Endometrium (tissue), 2 donors: ENCODE measurements at regions not wholly inside any gene's neighbourhood (a gene's known extent, or its start where the extent isn't known, plus 50 kb on each side); places are given as distances from the start of the nearest gene placed in this dataset.
"Not testable (repeated sequence)": the region's sequence is repeated elsewhere in the genome, so short reads cannot be mapped to it uniquely, and the experiment has no call there.

ENCODE experiments used
- FAIRE-seq: peaks from 2 replicates; lab custom pipeline; 2012; peaks lifted over from hg19 to GRCh38; lab: Jason Lieb, UNC
- donor health status: control.
- donor health status: control.

DNA sequence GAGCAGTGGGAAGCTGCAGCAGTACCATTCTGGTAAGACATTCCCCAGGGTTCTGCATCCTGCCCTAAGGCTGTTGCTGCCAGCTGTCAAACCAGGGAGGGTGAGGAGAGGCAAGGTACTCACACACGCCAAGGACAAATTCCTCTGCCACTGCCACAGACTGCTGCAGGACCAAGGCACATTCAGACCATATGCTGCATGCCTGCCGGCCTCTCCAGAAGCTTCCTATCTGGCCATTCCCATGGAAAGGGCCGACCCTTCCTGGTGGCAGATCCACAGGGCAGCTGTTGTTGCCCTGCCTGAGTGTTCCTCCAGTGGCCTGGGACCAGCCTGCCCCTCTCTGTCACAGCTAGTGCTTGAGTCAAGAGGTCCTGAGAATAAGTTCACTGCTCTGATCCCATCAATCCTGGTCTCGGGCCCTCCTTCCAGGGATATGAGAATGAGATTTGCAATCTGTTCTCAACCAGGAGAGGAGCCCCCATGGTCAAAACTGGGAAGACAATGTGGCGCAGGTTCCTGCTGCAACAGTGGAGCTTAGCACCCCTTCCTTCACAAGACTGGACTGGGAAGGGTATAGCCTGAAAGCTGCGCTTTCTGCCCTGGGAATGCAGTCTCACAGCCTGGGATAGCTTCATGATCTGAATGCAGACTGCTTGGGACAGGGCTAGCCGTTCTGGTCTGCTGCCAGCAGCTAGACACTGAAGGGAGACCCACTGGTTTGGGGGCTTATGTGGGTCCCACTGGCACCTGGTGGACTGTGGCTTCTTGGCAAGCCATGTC is 342.5 kb upstream of the NDST3 start:
- FAIRE-seq, result no peak

DNA sequence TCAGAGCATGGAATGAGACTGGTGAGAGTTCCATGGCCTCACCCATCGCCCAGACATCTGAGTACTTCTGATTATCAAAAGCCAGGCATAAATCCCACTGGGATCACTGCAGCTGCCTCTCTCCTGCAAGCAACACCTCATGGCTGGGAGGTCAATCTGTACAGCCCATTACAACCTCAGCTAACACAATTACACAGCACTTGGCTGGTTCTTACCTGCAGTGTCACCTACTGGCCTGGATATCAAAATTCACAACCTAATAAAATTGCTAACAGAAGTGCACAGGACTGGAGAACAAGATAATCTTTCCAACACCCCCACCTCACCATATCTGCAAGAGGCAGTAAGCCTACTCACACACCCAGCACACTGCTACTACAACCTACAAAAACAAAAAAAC is 341.7 kb upstream of the NDST3 start:
- FAIRE-seq, result no peak

GRCh38 chr4:117699595-117699994 is 334.7 kb upstream of the NDST3 start:
- FAIRE-seq, result no peak

DNA sequence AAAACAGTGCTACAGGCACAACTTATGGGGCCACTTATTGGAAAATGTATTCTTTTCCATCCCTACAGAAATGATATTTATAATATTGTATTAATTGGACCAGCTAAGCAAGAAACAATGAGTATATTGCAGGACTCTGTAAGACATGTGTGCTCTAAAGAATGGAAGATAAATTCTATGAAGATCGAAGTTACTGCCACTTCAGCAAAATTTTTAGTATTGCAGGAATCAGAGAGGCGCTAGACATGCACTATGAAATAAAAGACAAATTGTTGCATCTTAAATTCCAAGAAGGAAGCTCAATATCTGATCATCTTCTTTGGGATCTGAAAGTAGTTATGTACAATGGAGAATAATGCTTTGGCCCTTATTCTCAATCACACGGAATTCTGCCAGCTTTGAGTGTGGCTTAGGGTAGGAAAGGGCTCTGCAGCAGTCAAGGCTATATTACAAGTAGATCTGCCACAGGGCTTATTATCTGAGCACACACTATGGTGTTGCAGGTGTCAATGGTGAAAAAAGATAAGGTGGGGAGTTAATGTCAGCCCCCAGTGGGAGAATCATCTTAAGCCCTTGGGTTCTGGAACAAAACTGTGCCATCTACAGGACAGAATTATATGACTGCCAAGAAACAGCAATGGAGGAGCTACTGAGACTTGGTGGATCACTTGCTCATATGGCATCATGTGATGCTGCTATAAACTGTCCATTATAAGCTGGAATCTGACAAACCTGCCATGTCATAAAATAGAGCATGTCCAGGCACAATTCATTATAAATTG is 334.0 kb upstream of the NDST3 start:
- FAIRE-seq, result no peak

DNA sequence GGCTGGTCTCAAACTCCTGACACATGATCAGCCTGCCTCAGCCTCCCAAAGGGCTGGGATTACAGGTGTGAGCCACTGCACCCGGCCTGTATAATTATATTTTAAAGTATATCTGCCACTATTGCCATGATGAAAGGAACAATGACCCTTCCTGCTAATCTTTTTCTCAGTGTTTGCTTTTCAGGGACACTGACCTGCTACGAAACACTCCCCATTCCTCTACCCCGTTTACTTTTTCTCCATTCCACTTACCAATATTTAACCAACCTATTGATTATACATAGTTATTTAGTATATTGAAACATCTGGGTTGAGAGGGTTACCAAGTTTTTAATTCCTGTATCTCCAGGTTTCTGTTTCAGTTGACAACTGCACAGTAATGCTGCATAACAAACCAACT is 331.9 kb upstream of the NDST3 start:
- FAIRE-seq, result no peak

DNA sequence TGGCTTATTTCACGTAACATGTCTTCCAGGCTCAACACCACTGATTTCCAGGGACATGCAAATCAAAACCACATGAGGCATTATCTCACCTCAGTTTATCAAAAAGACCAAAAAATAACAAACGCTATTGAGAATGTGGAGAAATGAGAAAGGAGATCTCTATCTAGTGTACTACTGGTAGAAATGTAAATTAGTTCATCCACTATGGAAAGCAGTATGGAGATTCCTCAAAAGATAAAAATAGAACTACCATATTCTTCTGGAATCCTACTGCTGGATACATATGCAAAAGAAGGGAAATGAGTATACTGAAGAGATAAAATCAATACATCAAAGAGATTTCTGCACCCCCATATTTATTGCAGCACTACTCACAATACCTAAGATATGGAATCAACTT is 329.6 kb upstream of the NDST3 start:
- no peak for FAIRE-seq

- no peak for FAIRE-seq
Measured at GRCh38 chr4:117740736-117741135, 293.6 kb upstream of the NDST3 start.

DNA sequence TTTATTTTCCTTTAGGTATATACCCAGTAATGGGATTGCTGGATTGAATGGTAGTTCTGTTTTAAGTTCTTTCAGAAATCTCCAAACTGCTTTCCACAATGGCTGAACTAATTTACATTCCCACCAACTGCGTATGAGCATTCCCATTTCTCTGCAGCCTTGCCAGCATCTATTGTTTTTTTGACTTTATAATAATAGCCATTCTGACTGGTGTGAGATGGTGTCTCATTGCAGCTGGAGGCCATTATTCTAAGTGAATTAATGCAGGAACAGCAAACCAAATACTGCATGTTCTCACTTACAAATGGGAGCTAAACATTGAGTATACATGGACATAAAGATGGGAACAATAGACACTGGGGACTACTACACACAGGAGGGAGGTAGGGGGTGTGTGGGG is 288.9 kb upstream of the NDST3 start:
- FAIRE-seq, result not testable (repeated sequence)

GRCh38 chr4:117755438-117755837 is 278.8 kb upstream of the NDST3 start:
- no peak for FAIRE-seq

DNA sequence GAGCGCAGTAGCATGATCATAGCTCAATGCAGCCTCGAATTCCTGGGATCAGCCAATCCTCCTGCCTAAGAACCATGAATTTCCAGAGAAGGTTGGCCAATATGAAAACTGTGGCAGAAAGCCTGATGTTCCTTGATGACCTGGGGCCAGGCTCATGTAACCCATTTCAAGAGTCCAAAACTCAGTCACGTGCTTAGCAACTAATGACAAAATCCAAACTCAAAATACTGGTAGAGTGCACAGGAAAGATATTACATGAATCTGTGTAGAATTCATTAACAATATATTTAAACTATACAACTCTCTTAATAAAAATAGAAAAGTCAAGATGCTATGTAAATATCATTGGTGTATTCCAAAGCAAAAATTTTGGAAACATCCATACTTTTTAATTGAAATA is 265.7 kb upstream of the NDST3 start:
- no peak for FAIRE-seq

DNA sequence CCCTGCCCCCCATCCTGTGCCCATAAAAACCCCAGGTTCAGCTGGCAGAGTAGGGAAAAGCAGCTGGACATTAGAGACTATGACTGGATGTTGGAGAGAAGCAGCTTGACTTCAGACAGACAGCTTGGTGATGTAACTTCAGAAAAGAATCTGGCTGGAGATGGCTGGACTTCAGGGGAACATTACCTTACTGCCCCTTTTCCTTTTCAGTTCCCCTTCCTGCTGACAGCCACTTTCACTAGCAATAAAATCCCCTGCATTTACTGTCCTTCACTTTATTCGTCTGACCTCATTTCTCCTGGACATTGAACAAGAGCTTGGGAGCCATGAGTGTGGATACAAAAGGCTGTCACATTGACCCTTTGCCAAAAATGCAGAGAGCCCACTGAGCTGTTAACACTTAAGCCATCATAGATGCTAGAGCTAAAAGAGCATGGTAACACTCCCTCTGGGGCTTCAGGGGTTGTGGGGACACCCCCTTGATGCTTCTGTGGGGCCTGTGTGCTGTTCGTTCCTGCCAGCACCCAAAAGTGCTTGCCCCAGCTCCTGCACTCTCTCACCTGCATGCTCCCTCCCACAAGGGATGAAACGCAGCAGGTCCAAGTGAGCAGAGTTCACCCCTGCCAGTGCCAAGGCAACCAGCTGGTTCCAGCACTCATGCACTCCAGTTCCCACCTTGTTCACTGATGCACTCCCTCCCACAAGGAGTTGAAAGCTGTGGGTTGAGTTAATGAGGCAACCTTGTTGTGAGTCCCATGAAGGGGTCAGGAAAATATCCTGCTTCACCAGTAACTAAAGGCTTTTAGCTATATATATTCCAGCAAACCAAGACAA is 263.8 kb upstream of the NDST3 start:
- no peak for FAIRE-seq

DNA sequence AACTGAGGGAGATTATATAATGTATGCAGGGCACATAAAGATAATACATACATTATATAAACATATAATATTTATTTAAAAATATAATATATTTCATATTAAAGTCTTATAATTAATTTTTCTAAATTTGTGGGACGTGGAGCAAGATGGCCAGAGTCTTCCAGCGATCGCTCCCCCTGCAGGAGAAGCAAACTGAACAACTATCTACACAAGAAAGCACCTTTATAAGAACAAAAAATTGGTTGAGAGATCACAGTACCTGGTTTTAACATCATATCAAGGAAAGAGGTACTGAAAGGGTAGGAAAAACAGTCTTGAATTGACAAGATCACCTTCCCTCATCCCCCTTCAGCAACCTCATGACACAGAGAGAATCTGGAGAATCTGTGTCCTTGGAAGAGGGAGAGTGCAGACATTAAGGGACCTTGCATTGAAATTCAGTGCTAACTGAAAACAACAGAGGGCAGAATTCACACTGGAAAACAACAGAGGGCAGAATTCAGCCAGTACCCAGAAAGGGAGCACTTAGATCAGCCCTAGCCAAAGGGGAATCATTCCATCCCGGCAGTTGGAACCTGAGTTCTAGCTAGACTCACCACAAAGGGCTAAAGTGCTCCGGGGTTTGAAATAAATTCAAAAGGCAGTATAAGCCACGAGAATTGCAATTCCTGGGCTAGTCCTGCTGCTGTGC is 262.5 kb upstream of the NDST3 start:
- FAIRE-seq, result no peak

GRCh38 chr4:117773064-117773936 is 261.0 kb upstream of the NDST3 start:
- FAIRE-seq, result no peak

DNA sequence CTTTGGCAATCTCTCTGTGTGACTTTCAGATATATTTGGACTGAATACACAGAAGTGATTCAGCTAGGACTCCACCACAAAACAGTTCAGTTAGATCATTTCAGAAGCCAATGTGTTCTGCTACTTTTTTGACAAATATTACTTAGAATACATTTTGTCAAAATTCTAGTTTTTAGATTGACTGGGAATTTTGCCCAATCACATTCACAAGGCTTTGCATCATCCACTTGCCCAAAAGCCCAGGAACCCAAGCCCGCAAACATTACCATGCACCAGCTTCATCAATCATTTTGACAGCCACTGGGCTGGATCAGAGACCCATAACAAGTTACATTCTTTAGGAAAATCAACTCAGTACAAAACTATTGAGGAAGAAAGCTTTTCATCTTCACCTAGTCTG is 256.6 kb upstream of the NDST3 start:
- no peak for FAIRE-seq

GRCh38 chr4:117783716-117784115 is 250.6 kb upstream of the NDST3 start:
- FAIRE-seq, result no peak

DNA sequence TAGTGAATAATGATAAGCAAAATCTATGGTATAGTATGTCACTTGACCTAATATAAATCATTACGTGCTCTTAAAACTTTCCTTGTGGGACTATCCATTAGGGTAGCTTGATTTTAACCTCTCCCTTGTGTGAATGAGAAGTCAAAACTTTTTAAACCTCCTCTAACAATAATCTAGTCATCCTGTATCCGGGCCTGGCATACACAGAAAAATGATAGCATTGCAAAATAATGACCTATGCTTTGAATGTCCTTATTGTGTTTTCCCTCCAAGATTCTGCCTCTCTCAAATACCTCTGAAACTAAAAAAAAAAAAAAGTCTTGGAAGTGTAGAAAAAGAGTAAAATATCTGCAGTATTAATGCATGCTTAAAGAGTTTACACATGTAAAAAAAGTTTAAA is 250.0 kb upstream of the NDST3 start:
- no peak for FAIRE-seq

- no peak for FAIRE-seq
Measured at GRCh38 chr4:117786566-117786965, 247.7 kb upstream of the NDST3 start.

DNA sequence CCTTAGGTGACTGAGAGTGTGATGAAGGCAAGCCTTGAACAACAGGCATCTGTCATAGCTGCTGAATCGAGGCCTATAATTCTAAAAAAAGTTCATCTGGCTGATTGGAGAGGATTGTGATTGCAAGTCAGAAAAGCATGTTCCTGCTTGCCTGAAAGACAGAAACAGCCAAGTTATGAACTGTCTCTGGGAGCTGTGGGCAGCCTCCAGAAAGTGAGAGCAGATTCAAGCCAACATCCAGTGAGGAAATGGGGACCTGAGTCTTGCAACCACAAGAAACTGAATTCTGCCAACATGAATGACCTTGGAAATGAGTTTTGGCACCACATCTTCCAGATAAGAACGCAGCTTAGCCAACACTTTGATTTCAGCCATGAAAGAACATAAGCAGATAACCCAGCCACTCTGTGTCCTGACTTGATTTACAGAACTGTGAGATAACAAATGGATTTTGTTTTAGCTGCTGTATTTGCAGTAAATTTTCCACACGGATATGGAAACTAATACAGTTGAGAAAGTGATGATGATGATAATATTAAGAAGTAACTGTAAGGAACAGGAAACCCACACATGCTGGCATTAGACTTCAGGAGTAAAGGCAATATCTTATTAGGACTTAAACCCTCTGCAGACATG is 240.3 kb upstream of the NDST3 start:
- FAIRE-seq, result no peak

GRCh38 chr4:117796677-117797076 is 237.6 kb upstream of the NDST3 start:
- FAIRE-seq, result no peak

- no peak for FAIRE-seq
Measured at GRCh38 chr4:117800636-117801035, 233.7 kb upstream of the NDST3 start.

DNA sequence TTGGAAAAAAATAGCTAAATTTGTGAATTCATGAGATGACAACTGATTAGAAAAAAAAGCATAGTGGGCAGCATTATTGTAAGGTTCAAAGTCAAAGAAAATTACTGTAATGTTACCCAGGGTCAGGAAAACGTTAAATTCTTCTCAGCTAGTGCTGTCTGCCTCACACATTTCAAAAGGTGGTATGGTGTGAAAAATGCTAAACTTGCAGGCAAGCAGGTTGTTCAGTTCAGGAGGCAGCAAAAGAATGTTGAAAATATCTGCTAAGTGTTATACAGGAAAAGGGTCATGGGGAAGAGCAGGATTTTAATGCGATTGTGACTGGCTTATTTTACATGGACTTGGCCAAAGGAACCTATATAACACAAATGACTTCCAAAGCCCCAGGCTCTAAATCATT is 232.5 kb upstream of the NDST3 start:
- no peak for FAIRE-seq
